Calu3 (cell line): ENCODE measurements at regions not wholly inside any gene's neighbourhood (a gene's known extent, or its start where the extent isn't known, plus 50 kb on each side); places are given as distances from the start of the nearest gene placed in this dataset.

ENCODE experiments used
- BruUV-seq: library from RNA; stranded (reverse); fragments of 400-500 nt; replicated peaks from 2 replicates; lab custom pipeline; 2021; lab: Mats Ljungman, UMichigan
- CTCF ChIA-PET: fragments of 300-600 bp; sonication (Branson Sonifier 250); formaldehyde crosslinking; loops from one replicate; lab custom pipeline; 2022; ENCODE audit warnings: antibody characterized with exemption; lab: Charles Lee
- DNase-seq: peaks from one replicate; pipeline ENCODE4 v3.0.0; 2022
- H3K27ac Mint-ChIP-seq: one replicate; pipeline ENCODE4 v1.8.0; 2022; ENCODE audit warnings: mixed read lengths; ENCODE audit not compliant: unreplicated experiment
- H3K27me3 Mint-ChIP-seq: one replicate; pipeline ENCODE4 v1.8.0; 2022; ENCODE audit warnings: mixed read lengths; ENCODE audit not compliant: unreplicated experiment
- H3K36me3 Mint-ChIP-seq: one replicate; pipeline ENCODE4 v1.8.0; 2022; ENCODE audit warnings: mild to moderate bottlenecking, moderate library complexity, mixed read lengths; ENCODE audit not compliant: insufficient read depth, unreplicated experiment
- H3K4me1 Mint-ChIP-seq: one replicate; pipeline ENCODE4 v1.8.0; 2022; ENCODE audit warnings: mild to moderate bottlenecking, low read depth, mixed read lengths; ENCODE audit not compliant: unreplicated experiment
- H3K4me3 Mint-ChIP-seq: one replicate; pipeline ENCODE4 v1.8.0; 2022; ENCODE audit warnings: mild to moderate bottlenecking, low read depth, moderate library complexity, mixed read lengths; ENCODE audit not compliant: unreplicated experiment
- H3K9me3 Mint-ChIP-seq: one replicate; pipeline ENCODE4 v1.8.0; 2022; ENCODE audit warnings: low read depth, mixed read lengths; ENCODE audit not compliant: unreplicated experiment
- CTCF ChIP-seq: fragments of 200-600 bp; IDR thresholded peaks from one replicate; pipeline ENCODE4 v1.8.0; 2022; ENCODE audit warnings: antibody characterized with exemption; ENCODE audit not compliant: unreplicated experiment
- intact Hi-C: fragments of 100-400 bp; cut with micrococcal nuclease; formaldehyde crosslinking; loops from one replicate; pipeline ENCODE4 v1.10.0; 2022; ENCODE audit not compliant: unreplicated experiment

- Mint-ChIP-seq H3K9me3 (no peaks in the 10 kb centered on the region), H3K27me3 (no peaks in the 10 kb centered on the region), H3K4me1 (no peaks in the 10 kb centered on the region), H3K4me3 (no peak overlapping the region), H3K36me3 (no peaks in the 10 kb centered on the region), H3K27ac (no peak overlapping the region)
- no peak for DNase-seq
- intact Hi-C loops, result no loop called here
- CTCF ChIA-PET, result no interaction called here
- TF ChIP-seq CTCF, result no peak
- BruUV-seq, result no TSS peak
Measured at GRCh38 chr20:8953300-8953699, 115.6 kb upstream of the PLCB4 start.

- Mint-ChIP-seq H3K27me3 (no peaks in the 10 kb centered on the region), H3K9me3 (no peaks in the 10 kb centered on the region), H3K4me3 (no peak overlapping the region), H3K27ac (no peak overlapping the region), H3K4me1 (no peaks in the 10 kb centered on the region), H3K36me3 (no peaks in the 10 kb centered on the region)
- BruUV-seq, result no TSS peak
- intact Hi-C loops, result no loop called here
- CTCF ChIA-PET, result no interaction called here
- TF ChIP-seq CTCF, result no peak
- DNase-seq, result no peak
Measured at GRCh38 chr20:8960241-8960640, 108.6 kb upstream of the PLCB4 start.

GRCh38 chr20:8963330-8963729 is 105.6 kb upstream of the PLCB4 start:
- DNase-seq, result no peak
- Mint-ChIP-seq H3K27ac (no peak overlapping the region), H3K27me3 (no peaks in the 10 kb centered on the region), H3K9me3 (no peaks in the 10 kb centered on the region), H3K4me1 (no peaks in the 10 kb centered on the region), H3K4me3 (no peak overlapping the region), H3K36me3 (no peaks in the 10 kb centered on the region)
- CTCF ChIA-PET, result no interaction called here
- BruUV-seq, result no TSS peak
- TF ChIP-seq CTCF, result no peak
- intact Hi-C loops, result no loop called here

- no peaks in the 10 kb centered on the region for H3K27me3 Mint-ChIP-seq
Measured at GRCh38 chr20:8964959-8965562, 103.8 kb upstream of the PLCB4 start.

More at GRCh38 chr20:8964959-8965562, 103.8 kb upstream of the PLCB4 start:
- Mint-ChIP-seq H3K9me3 (no peaks in the 10 kb centered on the region), H3K36me3 (no peaks in the 10 kb centered on the region), H3K27ac (no peak overlapping the region), H3K4me1 (no peaks in the 10 kb centered on the region), H3K4me3 (no peak overlapping the region)
- BruUV-seq, result no TSS peak
- intact Hi-C loops, result no loop called here
- DNase-seq, result no peak
- no peak for TF ChIP-seq CTCF
- CTCF ChIA-PET, result no interaction called here
